ENCODE measurements at regions not wholly inside any gene's neighbourhood (a gene's known extent, or its start where the extent isn't known, plus 50 kb on each side); places are given as distances from the start of the nearest gene placed in this dataset.

GRCh38 chr10:83943920-83944319 is 195.4 kb upstream of the GHITM start:
- no peak for TF ChIP-seq EZH2 (IDR thresholded peaks at IDR 0.05; ENCODE audit: low read length, unreplicated experiment)
- no peak for TF ChIP-seq CTCF (conservative IDR thresholded peaks at IDR 0.05; ENCODE audit: low read depth, low read length)
- no peak for TF ChIP-seq EZH2phosphoT487 (IDR thresholded peaks at IDR 0.05; ENCODE audit: borderline replicate concordance, low read length)

Measured in PC-3 (cell line).